Neuronal stem cell (in vitro differentiated cells): ENCODE measurements at regions not wholly inside any gene's neighbourhood (a gene's known extent, or its start where the extent isn't known, plus 50 kb on each side); places are given as distances from the start of the nearest gene placed in this dataset.

Source experiments
- DNase-seq: peaks from one replicate; pipeline ENCODE4 v3.0.0-alpha.2; 2013; ENCODE audit warnings: low spot score
- H2AFZ ChIP-seq: one replicate; pipeline ENCODE4 v1.6.1; 2013; ENCODE audit warnings: mild to moderate bottlenecking, low read length, inconsistent platforms
- H2AK5ac ChIP-seq: 2 replicates; pipeline ENCODE4 v1.6.1; 2013; ENCODE audit warnings: low read depth, mild to moderate bottlenecking, inconsistent platforms, low read length, moderate library complexity, mixed read lengths
- H2BK120ac ChIP-seq: 2 replicates; pipeline ENCODE4 v1.6.1; 2013; ENCODE audit warnings: low read depth, mild to moderate bottlenecking, inconsistent platforms, low read length, moderate library complexity, mixed read lengths
- H2BK12ac ChIP-seq: one replicate; pipeline ENCODE4 v1.6.1; 2013; ENCODE audit warnings: low read length, inconsistent platforms
- H2BK15ac ChIP-seq: 2 replicates; pipeline ENCODE4 v1.6.1; 2013; ENCODE audit warnings: mild to moderate bottlenecking, low read length, inconsistent platforms, mixed read lengths
- H2BK5ac ChIP-seq: one replicate; pipeline ENCODE4 v1.6.1; 2013; ENCODE audit warnings: inconsistent platforms, mild to moderate bottlenecking, low read length, moderate library complexity
- H3K14ac ChIP-seq: one replicate; pipeline ENCODE4 v1.6.1; 2013; ENCODE audit warnings: low read length, inconsistent platforms
- H3K18ac ChIP-seq: 2 replicates; pipeline ENCODE4 v1.6.1; 2013; ENCODE audit warnings: low read length, inconsistent platforms
- H3K23ac ChIP-seq: 2 replicates; pipeline ENCODE4 v1.6.1; 2013; ENCODE audit warnings: low read depth, mild to moderate bottlenecking, mixed read lengths, low read length, inconsistent platforms; ENCODE audit not compliant: poor library complexity
- H3K27ac ChIP-seq: replicated peaks from 3 replicates; pipeline ENCODE4 v1.5.1; 2013; ENCODE audit warnings: low read length, inconsistent platforms
- H3K27me3 ChIP-seq, 3 experiments: 2 replicates each; pipeline ENCODE4 v1.6.1; 2013; ENCODE audit warnings: low read length in 3 of 3, mild to moderate bottlenecking in 2 of 3, inconsistent platforms in 1 of 3, low read depth in 1 of 3, mixed read lengths in 1 of 3, moderate library complexity in 1 of 3; ENCODE audit not compliant: control insufficient read depth in 3 of 3, insufficient read depth in 3 of 3
- H3K36me3 ChIP-seq, 2 donors: replicated peaks in 1 of 2; 2 replicates each; pipeline ENCODE4 v1.6.1; 2013; ENCODE audit warnings: low read length in 2 of 2; ENCODE audit not compliant: control insufficient read depth in 2 of 2, insufficient read depth in 2 of 2
- H3K4ac ChIP-seq: 2 replicates; pipeline ENCODE4 v1.6.1; 2013; ENCODE audit warnings: inconsistent platforms, mild to moderate bottlenecking, low read length, moderate library complexity
- H3K4me1 ChIP-seq, 2 donors: 1 replicate in 1 of 2; 2 replicates in 1 of 2; pipeline ENCODE4 v1.6.1; 2013; ENCODE audit warnings: low read length in 2 of 2, low read depth in 1 of 2; ENCODE audit not compliant: control insufficient read depth in 2 of 2, insufficient read depth in 1 of 2
- H3K4me2 ChIP-seq: one replicate; pipeline ENCODE4 v1.6.1; 2013; ENCODE audit warnings: mild to moderate bottlenecking, low read length, inconsistent platforms; ENCODE audit not compliant: insufficient read depth, poor library complexity, severe bottlenecking
- H3K4me3 ChIP-seq, 2 donors: 2 replicates each; pipeline ENCODE4 v1.5.1; 2013; ENCODE audit warnings: low read length in 2 of 2, mild to moderate bottlenecking in 2 of 2, inconsistent platforms in 1 of 2, moderate library complexity in 1 of 2
- H3K79me1 ChIP-seq: one replicate; pipeline ENCODE4 v1.6.1; 2013; ENCODE audit warnings: low read depth, mild to moderate bottlenecking, inconsistent platforms, low read length, moderate library complexity
- H3K9ac ChIP-seq: one replicate; pipeline ENCODE4 v1.6.1; 2013; ENCODE audit warnings: mild to moderate bottlenecking, low read depth, low read length, inconsistent platforms; ENCODE audit not compliant: poor library complexity
- H3K9me3 ChIP-seq, 2 donors: replicated peaks in 1 of 2; 2 replicates each; pipeline versions ENCODE3 to v1.6.1; 2013; ENCODE audit warnings: low read length in 2 of 2, mild to moderate bottlenecking in 2 of 2, inconsistent platforms in 1 of 2, low read depth in 1 of 2, mixed read lengths in 1 of 2, moderate library complexity in 1 of 2; ENCODE audit not compliant: control insufficient read depth in 2 of 2, insufficient read depth in 1 of 2
- H4K8ac ChIP-seq: one replicate; pipeline ENCODE4 v1.6.1; 2013; ENCODE audit warnings: low read depth, mild to moderate bottlenecking, inconsistent platforms, low read length, moderate library complexity
- H4K91ac ChIP-seq: one replicate; pipeline ENCODE4 v1.6.1; 2013; ENCODE audit warnings: low read length, low read depth, mild to moderate bottlenecking, inconsistent platforms; ENCODE audit not compliant: poor library complexity
- WGBS, 2 donors: extraction: QIAGEN DNeasy Blood & Tissue Kit; methylation state at CpG; one replicate each; pipeline ENCODE4 v1.1.7; 2013; ENCODE audit warnings: missing lambda C conversion rate in 2 of 2, mixed read lengths in 1 of 2; ENCODE audit not compliant: insufficient read length in 2 of 2, insufficient replicate concordance in 1 of 2; ENCODE audit errors: extremely low coverage in 2 of 2; 5-methylcytosine and 5-hydroxymethylcytosine counted together

DNA sequence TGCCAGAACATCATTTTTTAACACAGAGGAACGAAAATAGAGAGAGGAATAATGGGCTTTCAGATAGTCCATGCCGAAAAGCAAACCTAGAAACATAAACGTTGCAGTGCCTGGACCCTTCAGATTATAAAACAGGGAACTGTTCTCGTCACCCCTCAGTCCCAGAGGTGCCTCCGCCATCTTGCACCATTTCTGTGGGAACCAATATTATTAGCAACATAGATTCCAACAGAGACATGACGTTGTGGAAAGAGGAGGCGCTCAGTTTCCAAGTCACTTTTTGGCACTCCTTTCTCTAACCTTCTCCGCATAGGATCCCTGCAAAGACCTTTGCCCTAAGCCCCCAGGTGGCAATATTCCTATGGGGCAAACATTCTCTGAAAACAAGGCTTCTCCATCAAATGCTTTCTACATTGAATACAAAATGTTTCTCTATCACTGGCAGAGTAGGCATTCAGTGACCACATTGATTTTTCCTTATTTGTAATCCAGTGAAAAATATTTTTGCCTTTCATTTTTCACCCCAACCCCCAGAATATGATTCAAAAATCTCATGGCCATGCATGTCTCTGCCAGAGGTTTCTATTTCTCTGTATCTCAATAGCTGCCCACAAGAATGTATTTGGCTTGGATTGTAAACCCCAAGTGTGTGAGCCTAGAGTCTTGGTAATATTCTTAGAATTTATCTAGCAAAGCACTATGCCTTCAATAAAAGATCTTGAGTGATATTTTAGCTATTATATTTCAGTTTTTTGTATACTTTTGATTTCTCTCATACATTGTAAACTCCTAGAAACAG lies 500.8 kb upstream of the WWC1 start:
- Histone ChIP-seq H3K4me2 (no peak overlapping the region), H3K36me3 (no peaks in the 10 kb centered on the region), H3K27ac (no peak overlapping the region), H2BK12ac (no peak overlapping the region), H3K23ac (no peak overlapping the region), H4K8ac (no peak overlapping the region), H2AFZ (no peak overlapping the region), H3K27me3 (no peaks in the 10 kb centered on the region), H2BK5ac (no peak overlapping the region), H3K79me1 (no peaks in the 10 kb centered on the region), H3K9ac (no peak overlapping the region), H2AK5ac (no peak overlapping the region), H3K4me3 (no peak overlapping the region), H2BK120ac (no peak overlapping the region), H4K91ac (no peak overlapping the region), H2BK15ac (no peak overlapping the region), H3K4ac (no peak overlapping the region), H3K9me3 (peaks cover 0 to 4% of the 10 kb centered on the region in 2 donors), H3K14ac (no peak overlapping the region), H3K4me1 (peaks cover 5 to 19% of the 10 kb centered on the region in 2 donors), H3K18ac (no peak overlapping the region)
- no CpG with 5 or more reads among the region's 8 CpGs for WGBS, 2 donors
- no peak for DNase-seq

DNA sequence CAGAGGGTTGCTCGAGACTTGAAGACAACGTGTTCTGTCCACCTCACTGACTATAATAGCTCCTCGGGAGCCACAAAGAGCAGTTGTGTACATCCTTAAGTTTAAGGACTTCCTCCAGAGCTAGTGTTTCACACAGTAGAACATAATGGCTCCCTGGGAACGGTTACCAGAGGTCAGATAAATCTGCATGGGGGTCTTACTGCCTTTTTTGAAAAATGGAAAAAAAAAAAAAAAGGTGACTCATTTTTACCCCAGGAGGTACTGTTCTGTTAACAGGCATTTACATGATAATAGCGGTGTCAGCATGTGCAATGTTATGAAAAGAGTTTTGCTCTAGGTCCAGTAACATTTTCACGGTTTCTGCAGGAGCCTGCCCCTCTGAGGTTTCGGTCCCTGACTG lies 498.9 kb upstream of the WWC1 start:
- Histone ChIP-seq H3K9ac (no peak overlapping the region), H3K4me1 (peaks cover 7 to 23% of the 10 kb centered on the region in 2 donors), H3K4me3 (no peak overlapping the region), H3K27me3 (no peaks in the 10 kb centered on the region), H2BK120ac (no peak overlapping the region), H3K27ac (no peak overlapping the region), H3K4me2 (no peak overlapping the region), H2BK5ac (no peak overlapping the region), H3K14ac (no peak overlapping the region), H3K18ac (no peak overlapping the region), H3K79me1 (no peaks in the 10 kb centered on the region), H2AK5ac (no peak overlapping the region), H4K8ac (no peak overlapping the region), H3K36me3 (no peaks in the 10 kb centered on the region), H4K91ac (no peak overlapping the region), H2AFZ (no peak overlapping the region), H2BK12ac (no peak overlapping the region), H3K23ac (no peak overlapping the region), H2BK15ac (no peak overlapping the region), H3K9me3 (peaks cover 0 to 4% of the 10 kb centered on the region in 2 donors), H3K4ac (no peak overlapping the region)
- WGBS, 2 donors, result no CpG with 5 or more reads among the region's 7 CpGs
- peak; percentile 2 for DNase-seq

DNA sequence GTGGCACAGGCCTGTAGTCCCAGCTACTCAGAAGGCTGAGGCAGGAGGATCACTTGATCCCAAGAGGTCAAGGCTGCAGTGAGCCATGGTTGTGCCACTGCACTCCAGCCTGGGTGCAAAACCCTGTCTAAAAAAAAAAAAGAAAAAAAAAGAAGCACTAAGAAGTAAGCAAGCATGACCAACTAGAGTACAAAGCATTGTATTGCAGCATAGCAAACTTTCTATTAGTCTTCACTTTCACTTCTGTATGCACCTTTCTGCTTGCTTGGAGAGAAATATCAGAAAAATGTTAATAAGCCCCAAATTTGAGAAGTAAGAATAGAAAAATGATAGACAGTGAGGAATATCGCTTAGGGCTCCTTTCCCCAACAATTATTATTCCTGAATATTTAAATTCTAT lies 497.7 kb upstream of the WWC1 start:
- Histone ChIP-seq H3K79me1 (no peaks in the 10 kb centered on the region), H3K4me3 (no peak overlapping the region), H2AK5ac (no peak overlapping the region), H3K4me1 (peaks cover 11 to 30% of the 10 kb centered on the region in 2 donors), H3K23ac (no peak overlapping the region), H3K36me3 (no peaks in the 10 kb centered on the region), H4K8ac (no peak overlapping the region), H2BK120ac (no peak overlapping the region), H2BK15ac (no peak overlapping the region), H2AFZ (no peak overlapping the region), H3K27me3 (no peaks in the 10 kb centered on the region), H3K27ac (no peak overlapping the region), H3K14ac (no peak overlapping the region), H3K9ac (no peak overlapping the region), H3K4me2 (no peak overlapping the region), H3K4ac (no peak overlapping the region), H2BK12ac (no peak overlapping the region), H2BK5ac (no peak overlapping the region), H4K91ac (no peak overlapping the region), H3K18ac (no peak overlapping the region), H3K9me3 (peaks cover 0 to 4% of the 10 kb centered on the region in 2 donors)
- no CpG with 5 or more reads among the region's 1 CpG for WGBS, 2 donors
- DNase-seq, result no peak

GRCh38 chr5:167794121-167794520 lies 497.3 kb upstream of the WWC1 start:
- no peak overlapping the region for H3K9ac ChIP-seq

More at GRCh38 chr5:167794121-167794520, 497.3 kb upstream of the WWC1 start:
- Histone ChIP-seq H2AK5ac (no peak overlapping the region), H4K8ac (no peak overlapping the region), H3K36me3 (no peaks in the 10 kb centered on the region), H3K4me1 (peaks cover 14 to 30% of the 10 kb centered on the region in 2 donors), H3K9me3 (peaks cover 0 to 4% of the 10 kb centered on the region in 2 donors), H3K4me3 (no peak overlapping the region), H3K18ac (no peak overlapping the region), H2AFZ (no peak overlapping the region), H3K27ac (no peak overlapping the region), H2BK15ac (no peak overlapping the region), H3K4me2 (no peak overlapping the region), H3K14ac (no peak overlapping the region), H2BK5ac (no peak overlapping the region), H2BK12ac (no peak overlapping the region), H3K4ac (no peak overlapping the region), H3K27me3 (no peaks in the 10 kb centered on the region), H3K23ac (no peak overlapping the region), H4K91ac (no peak overlapping the region), H2BK120ac (no peak overlapping the region), H3K79me1 (no peaks in the 10 kb centered on the region)
- no CpG with 5 or more reads among the region's 4 CpGs for WGBS, 2 donors
- DNase-seq, result no peak
